Tibial nerve (tissue), 4 donors: ENCODE measurements at regions not wholly inside any gene's neighbourhood (a gene's known extent, or its start where the extent isn't known, plus 50 kb on each side); places are given as distances from the start of the nearest gene placed in this dataset.

Experiments used
- EP300 ChIP-seq, 2 donors: sonication (generic); formaldehyde crosslinking; IDR thresholded peaks; one replicate each; pipeline ENCODE4 v1.6.1; 2017; ENCODE audit warnings: antibody characterized with exemption in 2 of 2, mild to moderate bottlenecking in 1 of 2
- POLR2A ChIP-seq, 2 donors: fragments of 450-650 bp; IDR thresholded peaks; one replicate each; pipeline ENCODE4 v1.6.1; 2017; ENCODE audit warnings: antibody characterized with exemption in 2 of 2, mild to moderate bottlenecking in 2 of 2, moderate library complexity in 2 of 2
- TF ChIP-seq, protein P1 (sequence below), 5 experiments: fragments of 200-600 bp in 3 of 5; fragments of 450-650 bp in 2 of 5; sonication (generic) in 3 of 5; IDR thresholded peaks; one replicate each; pipeline ENCODE4 v1.5.1; 2016 to 2019; ENCODE audit warnings: antibody characterized with exemption in 5 of 5, mild to moderate bottlenecking in 3 of 5, moderate library complexity in 2 of 5

DNA sequence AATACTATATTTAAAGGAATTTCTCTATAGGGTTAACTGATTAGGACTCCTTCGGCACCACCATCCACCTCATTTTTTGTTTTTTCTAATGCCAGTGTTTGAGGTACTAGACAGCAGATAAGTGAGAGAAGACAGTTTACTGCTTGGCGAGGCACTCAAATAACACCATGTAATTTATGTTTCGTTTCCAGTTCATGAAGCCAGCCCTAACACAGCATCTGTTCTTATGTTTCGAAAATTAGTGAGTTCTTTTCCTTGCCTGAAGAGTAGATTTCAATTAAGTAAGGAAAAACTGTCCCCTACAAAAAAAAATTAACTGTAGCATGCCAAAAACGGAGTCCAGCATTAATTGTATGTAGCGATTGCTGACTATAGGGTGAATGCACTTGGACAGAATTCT, 409.1 kb downstream of the TBC1D4 start:
- no peak for TF ChIP-seq POLR2A (IDR thresholded peaks at IDR 0.05)
- TF ChIP-seq, protein P1, sequence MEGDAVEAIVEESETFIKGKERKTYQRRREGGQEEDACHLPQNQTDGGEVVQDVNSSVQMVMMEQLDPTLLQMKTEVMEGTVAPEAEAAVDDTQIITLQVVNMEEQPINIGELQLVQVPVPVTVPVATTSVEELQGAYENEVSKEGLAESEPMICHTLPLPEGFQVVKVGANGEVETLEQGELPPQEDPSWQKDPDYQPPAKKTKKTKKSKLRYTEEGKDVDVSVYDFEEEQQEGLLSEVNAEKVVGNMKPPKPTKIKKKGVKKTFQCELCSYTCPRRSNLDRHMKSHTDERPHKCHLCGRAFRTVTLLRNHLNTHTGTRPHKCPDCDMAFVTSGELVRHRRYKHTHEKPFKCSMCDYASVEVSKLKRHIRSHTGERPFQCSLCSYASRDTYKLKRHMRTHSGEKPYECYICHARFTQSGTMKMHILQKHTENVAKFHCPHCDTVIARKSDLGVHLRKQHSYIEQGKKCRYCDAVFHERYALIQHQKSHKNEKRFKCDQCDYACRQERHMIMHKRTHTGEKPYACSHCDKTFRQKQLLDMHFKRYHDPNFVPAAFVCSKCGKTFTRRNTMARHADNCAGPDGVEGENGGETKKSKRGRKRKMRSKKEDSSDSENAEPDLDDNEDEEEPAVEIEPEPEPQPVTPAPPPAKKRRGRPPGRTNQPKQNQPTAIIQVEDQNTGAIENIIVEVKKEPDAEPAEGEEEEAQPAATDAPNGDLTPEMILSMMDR (IDR thresholded peaks at IDR 0.05), result no peak
- no peak for TF ChIP-seq EP300 (IDR thresholded peaks at IDR 0.05)
